HFFc6 (cell line): ENCODE measurements at regions not wholly inside any gene's neighbourhood (a gene's known extent, or its start where the extent isn't known, plus 50 kb on each side); places are given as distances from the start of the nearest gene placed in this dataset.
"Not testable (repeated sequence)": the region's sequence is repeated elsewhere in the genome, so short reads cannot be mapped to it uniquely, and the experiment has no call there.

Experiments
- DNase-seq: peaks from one replicate; pipeline ENCODE4 v3.0.0-alpha.2; 2018
- H3K27ac Mint-ChIP-seq: 2 replicates; pipeline ENCODE4 v1.8.0; 2020; ENCODE audit warnings: mild to moderate bottlenecking, mixed read lengths
- H3K27me3 Mint-ChIP-seq: 2 replicates; pipeline ENCODE4 v1.8.0; 2021; ENCODE audit warnings: mild to moderate bottlenecking, moderate library complexity, mixed read lengths; ENCODE audit not compliant: insufficient read depth
- H3K36me3 Mint-ChIP-seq: 2 replicates; pipeline ENCODE4 v1.8.0; 2021; ENCODE audit warnings: low read depth, mixed read lengths
- H3K4me1 Mint-ChIP-seq: 2 replicates; pipeline ENCODE4 v1.8.0; 2020; ENCODE audit warnings: low read depth, mixed read lengths
- H3K4me3 Mint-ChIP-seq: 2 replicates; pipeline ENCODE4 v1.8.0; 2020; ENCODE audit warnings: mild to moderate bottlenecking, moderate library complexity, mixed read lengths
- H3K9me3 Mint-ChIP-seq: 2 replicates; pipeline ENCODE4 v1.8.0; 2020; ENCODE audit warnings: mild to moderate bottlenecking, mixed read lengths
- CTCF ChIP-seq: fragments of 200-600 bp; sonication (generic); IDR thresholded peaks from 2 replicates; pipeline ENCODE4 v1.5.0; 2021; ENCODE audit warnings: antibody characterized with exemption, mild to moderate bottlenecking

- TF ChIP-seq CTCF: no peak
- Mint-ChIP-seq H3K27me3 (no peaks in the 10 kb centered on the region; the same call in 1 of the 2 replicates), H3K36me3 (peaks cover 51% of the 10 kb centered on the region), H3K27ac (no peak overlapping the region), H3K4me3 (no peak overlapping the region), H3K4me1 (peaks cover 8% of the 10 kb centered on the region; the same call in 1 of the 2 replicates), H3K9me3 (peaks cover 41% of the 10 kb centered on the region)
- DNase-seq: no peak
Observed at GRCh38 chr5:94064025-94064424, 322.6 kb upstream of the POU5F2 start.

- TF ChIP-seq CTCF: no peak
- Mint-ChIP-seq H3K27me3 (no peaks in the 10 kb centered on the region; the same call in 1 of the 2 replicates), H3K36me3 (no peaks in the 10 kb centered on the region), H3K4me1 (peaks cover 6% of the 10 kb centered on the region; the same call in 1 of the 2 replicates), H3K27ac (no peak overlapping the region), H3K4me3 (no peak overlapping the region), H3K9me3 (no peaks in the 10 kb centered on the region)
- DNase-seq: no peak
Observed at GRCh38 chr5:94057655-94058054, 316.3 kb upstream of the POU5F2 start.

- no peaks in the 10 kb centered on the region; the same call in 1 of the 2 replicates for H3K27me3 Mint-ChIP-seq
- H3K36me3 Mint-ChIP-seq: no peaks in the 10 kb centered on the region
- H3K9me3 Mint-ChIP-seq: no peaks in the 10 kb centered on the region
- no peak overlapping the region for H3K4me3 Mint-ChIP-seq
- no peak for TF ChIP-seq CTCF
- DNase-seq: no peak
- no peak overlapping the region for H3K27ac Mint-ChIP-seq
- peaks cover 6% of the 10 kb centered on the region; the same call in 1 of the 2 replicates for H3K4me1 Mint-ChIP-seq
Observed at GRCh38 chr5:94057217-94057616, 315.8 kb upstream of the POU5F2 start.

- not testable (repeated sequence) for H3K27ac Mint-ChIP-seq, H3K4me3 Mint-ChIP-seq, H3K4me1 Mint-ChIP-seq, DNase-seq, H3K9me3 Mint-ChIP-seq, H3K27me3 Mint-ChIP-seq
- peaks cover 13% of the 10 kb centered on the region for H3K36me3 Mint-ChIP-seq
Observed at GRCh38 chr5:94049307-94049922, 308.0 kb upstream of the POU5F2 start.

- no peak overlapping the region for H3K4me3 Mint-ChIP-seq
- H3K27ac Mint-ChIP-seq: no peak overlapping the region
- no peaks in the 10 kb centered on the region for H3K9me3 Mint-ChIP-seq
- TF ChIP-seq CTCF: no peak
- no peaks in the 10 kb centered on the region for H3K4me1 Mint-ChIP-seq
- H3K36me3 Mint-ChIP-seq: peaks cover 18% of the 10 kb centered on the region
- DNase-seq: no peak
- H3K27me3 Mint-ChIP-seq: no peaks in the 10 kb centered on the region; the same call in none of the 2 replicates
Observed at GRCh38 chr5:94045839-94046782, 304.7 kb upstream of the POU5F2 start.

GRCh38 chr5:94043311-94043710 lies 301.9 kb upstream of the POU5F2 start:
- no peak for DNase-seq
- TF ChIP-seq CTCF: no peak
- peaks cover 18% of the 10 kb centered on the region for H3K36me3 Mint-ChIP-seq
- H3K27me3 Mint-ChIP-seq: no peaks in the 10 kb centered on the region; the same call in none of the 2 replicates
- no peak overlapping the region for H3K4me3 Mint-ChIP-seq
- H3K4me1 Mint-ChIP-seq: no peaks in the 10 kb centered on the region
- no peaks in the 10 kb centered on the region for H3K9me3 Mint-ChIP-seq
- no peak overlapping the region for H3K27ac Mint-ChIP-seq
